Renal pelvis (tissue), 1 donor: ENCODE measurements at regions not wholly inside any gene's neighbourhood (a gene's known extent, or its start where the extent isn't known, plus 50 kb on each side); places are given as distances from the start of the nearest gene placed in this dataset.

ENCODE experiments used
- DNase-seq: peaks from one replicate; pipeline ENCODE4 v3.0.0-alpha.2; 2013

DNA sequence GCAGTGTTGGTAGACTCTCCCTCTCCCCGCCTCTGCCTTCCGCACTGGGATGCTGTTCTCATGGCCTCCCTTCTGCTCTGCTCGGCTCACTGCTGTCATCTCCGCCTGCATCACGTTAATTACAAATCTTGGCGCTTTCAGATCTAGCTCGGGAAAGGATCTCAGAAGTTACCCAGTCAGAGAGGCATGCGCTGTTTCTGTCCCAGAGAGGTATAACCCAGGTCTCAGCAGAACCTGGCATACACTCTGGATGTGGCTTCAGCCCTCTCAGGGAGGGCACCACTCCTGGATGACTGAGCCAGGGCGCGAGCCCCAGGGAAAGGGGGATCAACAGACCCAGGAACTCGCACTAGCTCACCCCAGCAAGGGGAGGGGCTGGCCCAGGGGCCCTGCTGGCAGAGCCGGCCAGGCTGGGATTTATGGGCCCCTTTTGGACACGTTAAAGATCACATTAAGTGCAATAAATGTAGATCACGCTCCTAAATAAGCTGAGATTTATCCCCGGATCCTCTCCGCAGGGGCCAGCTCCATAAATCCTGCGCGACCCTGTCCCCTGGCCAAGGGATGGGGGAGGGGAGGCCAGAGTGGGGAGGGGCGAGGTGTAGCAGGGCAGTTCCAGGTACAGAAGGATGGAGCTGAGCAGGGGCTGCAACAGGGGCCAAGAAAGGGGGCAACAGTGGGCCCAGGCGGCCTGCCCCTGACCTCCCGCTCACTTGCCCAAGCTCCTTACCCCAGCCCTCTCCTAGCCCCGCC lies 101.3 kb upstream of the ZBTB40 start:
- DNase-seq = peak; percentile 70

DNA sequence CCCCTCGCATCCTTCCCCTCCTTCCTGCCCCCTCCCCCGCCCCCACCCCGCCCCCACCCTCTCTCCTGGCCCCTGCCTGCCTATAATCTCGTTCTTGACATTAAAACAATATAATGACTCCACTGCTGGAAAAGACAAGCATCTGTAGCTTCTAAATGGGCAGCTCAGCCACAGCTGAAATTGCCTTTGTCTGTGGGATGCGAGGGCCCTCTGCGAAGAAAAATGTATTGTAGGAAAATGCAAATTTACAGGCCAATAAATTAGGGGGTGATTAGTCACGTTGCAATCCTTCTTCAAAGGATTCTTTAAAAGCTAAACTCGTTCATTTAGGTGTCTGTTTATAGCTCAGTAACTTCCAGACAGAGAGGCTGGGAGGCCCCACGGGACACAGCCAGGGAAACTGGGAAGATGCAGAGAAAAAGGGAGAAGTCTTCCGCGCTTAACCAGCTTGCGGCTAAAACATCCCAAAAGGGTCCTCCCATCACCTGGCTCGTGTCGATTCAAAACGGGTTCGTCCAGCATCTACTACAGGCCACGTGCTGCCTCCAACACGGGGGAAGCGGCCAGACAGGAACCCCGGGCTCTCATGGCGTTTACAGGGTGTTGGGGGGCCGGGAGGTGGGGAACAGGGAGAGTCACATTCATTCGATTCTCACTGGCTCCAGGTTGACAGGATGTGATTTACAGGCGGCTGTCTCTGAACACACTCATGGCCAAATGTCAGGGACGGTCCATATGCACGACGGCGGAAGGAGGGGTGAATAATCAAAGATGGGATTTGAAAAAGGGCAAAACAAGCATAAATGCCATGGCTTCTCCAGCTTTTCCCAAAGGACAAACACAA lies 100.5 kb upstream of the ZBTB40 start:
- no peak for DNase-seq

DNA sequence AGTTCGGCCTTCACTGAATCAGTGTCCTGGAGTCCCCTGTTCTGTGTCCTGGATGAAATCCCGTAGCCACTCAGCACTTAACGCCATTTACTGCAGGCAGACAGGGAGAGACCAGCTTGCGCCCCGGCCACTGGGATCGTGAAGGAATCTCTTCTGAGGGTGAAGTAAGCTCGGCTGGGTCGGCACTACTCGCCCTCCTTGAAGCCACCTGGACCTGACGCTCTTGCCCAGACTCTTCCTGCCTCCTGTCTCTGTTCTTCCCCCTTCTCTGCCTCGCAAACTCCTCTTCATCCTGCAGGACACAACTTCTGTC lies 99.9 kb upstream of the ZBTB40 start:
- DNase-seq = no peak

- no peak for DNase-seq
Measured at GRCh38 chr1:22352355-22352754, 99.3 kb upstream of the ZBTB40 start.

GRCh38 chr1:22352896-22353295 lies 98.8 kb upstream of the ZBTB40 start:
- DNase-seq = no peak

- DNase-seq = no peak
Measured at GRCh38 chr1:22359427-22359826, 92.2 kb upstream of the ZBTB40 start.

- DNase-seq = no peak
Measured at GRCh38 chr1:22362626-22363402, 88.8 kb upstream of the ZBTB40 start.

DNA sequence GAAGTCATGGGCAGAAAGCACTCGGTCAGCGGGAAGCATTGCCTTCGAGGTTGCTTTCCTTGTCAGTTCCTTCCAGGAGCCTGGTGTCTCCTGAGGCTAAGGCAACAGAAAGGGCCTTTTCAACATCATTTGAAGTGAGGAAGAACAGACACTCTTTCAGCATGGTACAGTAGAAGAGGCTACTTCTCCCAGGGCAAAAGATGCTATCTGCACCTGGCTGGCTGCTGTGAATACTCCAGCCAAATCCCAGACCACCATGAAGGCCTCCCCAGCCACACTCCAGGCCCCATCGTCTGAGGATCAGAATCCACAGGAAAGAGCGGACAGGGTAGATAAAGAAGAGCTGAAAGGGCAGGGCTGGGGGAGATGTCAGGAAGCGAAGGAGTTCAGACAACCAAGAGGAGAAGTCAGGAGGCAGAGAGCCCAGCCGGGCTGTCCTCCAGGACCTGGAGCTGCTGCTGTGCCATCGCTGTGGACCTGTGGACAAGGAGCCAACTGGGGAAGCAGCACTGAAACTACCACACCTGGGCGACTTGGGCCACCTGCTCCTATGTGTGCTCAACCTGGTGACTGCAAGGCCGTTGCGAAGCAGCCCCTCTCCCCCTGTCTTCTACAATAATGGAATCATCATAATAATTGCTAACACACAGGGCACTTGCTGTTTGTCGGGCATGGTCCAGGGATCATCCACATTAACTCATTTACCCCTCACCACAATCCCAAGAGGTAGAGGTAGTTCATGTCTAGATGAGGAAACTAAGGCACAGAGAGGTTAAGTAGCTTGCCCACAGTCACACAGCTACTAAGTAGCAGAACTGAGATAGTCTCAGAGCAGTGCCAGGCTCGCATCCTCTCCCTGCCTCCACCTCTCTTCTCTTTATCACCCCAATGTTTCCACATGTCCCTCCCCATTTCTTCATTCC lies 88.0 kb upstream of the ZBTB40 start:
- no peak for DNase-seq

GRCh38 chr1:22364326-22364650 lies 87.4 kb upstream of the ZBTB40 start:
- DNase-seq = no peak

DNA sequence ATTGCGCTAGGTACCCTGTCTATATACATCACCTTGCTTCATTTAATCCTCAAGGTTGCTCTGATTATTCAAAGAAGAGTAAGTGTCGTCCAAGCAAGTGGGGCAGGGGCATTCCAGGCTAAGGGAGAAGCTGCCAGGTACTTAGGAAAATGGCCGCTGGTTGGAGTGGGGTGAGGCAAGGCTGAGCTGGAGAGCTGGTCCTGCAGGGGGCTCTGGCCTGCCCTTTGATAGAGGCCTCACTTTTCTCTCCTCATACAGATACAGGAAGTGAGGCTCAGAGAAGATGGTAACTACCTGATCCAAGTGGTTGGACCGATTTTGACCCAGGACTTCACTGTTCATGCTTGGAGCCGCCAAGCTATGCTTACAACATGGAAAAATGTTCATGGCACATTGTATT lies 86.9 kb upstream of the ZBTB40 start:
- no peak for DNase-seq

DNA sequence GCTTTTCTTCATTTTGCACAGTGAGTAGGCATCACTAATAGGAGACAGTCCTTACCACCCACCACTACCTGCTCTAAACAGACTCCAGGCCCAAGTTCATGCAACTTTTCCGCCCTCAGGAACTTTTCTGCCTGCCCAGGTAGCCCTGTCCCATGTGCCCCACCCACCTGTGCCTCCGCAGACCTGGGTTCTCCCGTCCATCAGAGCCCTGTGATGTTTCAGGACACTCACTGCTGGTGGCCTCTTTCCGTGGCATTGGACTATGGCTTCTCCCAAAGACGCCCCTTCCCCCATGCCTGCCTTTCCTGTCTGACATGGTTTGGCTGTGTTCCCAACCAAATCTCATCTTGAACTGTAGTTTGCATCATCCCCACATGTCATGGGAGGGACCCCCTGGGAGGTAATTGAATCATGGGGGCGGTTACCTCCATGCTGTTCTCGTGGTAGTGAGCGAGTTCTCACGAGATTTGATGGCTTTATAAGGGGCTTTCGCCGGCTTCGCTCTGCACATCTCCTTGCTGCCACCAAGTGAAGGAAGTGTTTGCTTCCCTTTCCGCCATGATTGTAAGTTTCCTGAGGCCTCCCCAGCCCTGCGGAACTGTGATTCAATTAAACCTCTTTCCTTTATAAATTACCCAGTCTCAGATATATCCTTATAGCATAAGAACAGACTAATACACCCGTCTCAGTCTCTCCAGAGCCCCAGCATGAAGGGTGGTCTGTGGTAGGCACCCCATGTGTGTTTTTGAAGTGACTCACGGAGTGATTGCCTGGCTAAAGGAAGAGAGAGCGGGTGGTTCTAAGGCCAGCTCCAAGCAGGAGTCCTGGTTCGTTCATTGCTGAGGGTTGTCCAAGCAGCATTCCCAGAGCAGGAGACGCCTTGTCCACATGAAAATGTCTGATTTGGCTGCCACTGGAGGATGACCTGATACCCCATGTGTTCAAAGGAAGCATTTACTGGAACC lies 86.0 kb upstream of the ZBTB40 start:
- DNase-seq = no peak

DNA sequence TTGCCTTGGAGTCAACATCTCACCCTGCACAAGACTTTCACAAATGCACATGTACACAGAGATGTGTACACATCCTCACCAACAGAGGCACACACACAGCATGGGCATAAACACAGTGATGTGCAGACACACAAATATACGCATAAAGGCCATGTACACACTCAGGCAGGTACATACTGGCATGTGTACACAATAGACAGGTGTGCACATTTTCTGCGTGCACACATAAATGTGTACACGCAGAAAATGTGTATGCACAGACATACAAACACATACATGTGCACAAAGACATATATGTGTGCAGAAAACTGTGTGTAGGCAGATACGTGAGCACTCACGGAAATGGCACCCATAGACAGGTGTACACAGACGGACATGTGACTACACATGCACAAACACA lies 85.3 kb upstream of the ZBTB40 start:
- DNase-seq = no peak

- no peak for DNase-seq
Measured at GRCh38 chr1:22368125-22368524, 83.5 kb upstream of the ZBTB40 start.

- no peak for DNase-seq
Measured at GRCh38 chr1:22369294-22370189, 82.1 kb upstream of the ZBTB40 start.

GRCh38 chr1:22370190-22370498 lies 81.5 kb upstream of the ZBTB40 start:
- no peak for DNase-seq

DNA sequence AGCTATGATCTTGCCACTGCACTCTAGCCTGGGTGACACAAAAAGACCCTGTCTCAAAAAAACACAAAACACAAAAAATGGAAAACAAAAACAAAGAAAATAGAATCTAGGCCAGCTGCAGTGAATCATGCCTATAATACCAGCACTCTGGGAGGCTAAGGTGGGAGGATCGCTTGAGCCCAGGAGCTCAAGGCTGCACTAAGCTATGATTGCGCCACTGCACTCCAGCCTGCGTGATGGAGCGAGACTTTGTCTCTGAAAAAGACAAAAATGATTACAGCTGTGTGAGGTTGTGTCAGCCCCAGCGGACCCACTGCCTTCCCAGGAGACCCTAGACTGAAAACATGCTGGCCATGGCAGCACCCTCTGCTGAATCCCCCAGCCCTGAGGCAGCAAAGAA lies 80.2 kb upstream of the ZBTB40 start:
- no peak for DNase-seq

DNA sequence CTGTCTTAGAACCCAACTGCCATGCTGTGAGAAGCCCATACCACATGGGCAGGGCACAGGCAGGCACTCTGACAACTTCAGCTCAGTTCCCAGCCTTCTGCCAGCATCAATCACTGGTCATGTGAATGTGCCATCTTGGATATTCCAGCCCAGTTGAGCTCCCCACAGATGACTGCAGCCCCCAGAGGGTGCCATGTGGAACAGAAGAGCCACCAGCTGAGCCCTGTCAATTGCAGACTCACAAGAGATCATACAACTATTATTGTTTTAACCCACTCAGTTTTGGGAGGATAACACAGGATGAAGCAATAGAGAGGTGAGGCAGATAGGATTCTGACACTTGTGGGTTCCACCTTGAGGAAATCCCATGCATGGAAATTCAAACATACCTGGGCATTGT lies 78.4 kb upstream of the ZBTB40 start:
- no peak for DNase-seq

DNA sequence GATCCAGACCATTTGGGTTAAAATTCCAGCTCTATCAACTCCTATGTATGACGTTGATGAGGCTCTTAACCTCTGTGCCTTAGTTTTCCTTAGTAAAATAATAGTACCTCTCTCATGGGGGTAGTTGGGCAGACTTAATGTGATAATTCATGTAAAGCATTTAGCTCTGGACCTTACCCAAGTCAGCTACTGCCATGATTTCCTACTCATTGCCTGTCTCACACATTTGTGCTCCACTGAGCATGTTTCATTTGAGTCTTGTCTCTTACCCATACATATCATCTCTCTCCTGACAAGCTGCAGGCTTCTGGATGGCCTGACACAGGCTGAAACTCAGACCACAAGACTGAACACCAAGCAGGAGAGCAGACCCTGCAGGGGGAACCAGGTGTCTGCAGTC lies 77.7 kb upstream of the ZBTB40 start:
- no peak for DNase-seq

DNA sequence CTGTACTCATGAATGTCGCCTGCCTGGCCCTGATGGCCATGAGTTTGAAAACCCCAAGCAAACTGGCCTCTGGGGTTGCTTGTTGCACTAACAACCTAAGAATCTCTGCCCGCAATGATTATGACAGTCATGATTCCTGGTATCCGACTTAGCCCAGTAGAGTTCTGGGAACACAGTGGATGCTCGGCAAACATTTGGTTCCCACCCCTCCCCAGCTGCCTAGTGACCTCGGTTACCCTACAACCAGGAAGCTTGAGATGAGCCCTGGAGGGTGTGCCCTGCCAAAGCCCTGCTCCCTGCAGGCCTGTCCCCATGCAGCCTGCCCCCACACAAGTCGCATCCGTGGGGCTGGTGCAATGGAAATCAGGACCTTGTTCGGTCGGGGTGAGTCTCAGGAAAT lies 76.0 kb upstream of the ZBTB40 start:
- no peak for DNase-seq

DNA sequence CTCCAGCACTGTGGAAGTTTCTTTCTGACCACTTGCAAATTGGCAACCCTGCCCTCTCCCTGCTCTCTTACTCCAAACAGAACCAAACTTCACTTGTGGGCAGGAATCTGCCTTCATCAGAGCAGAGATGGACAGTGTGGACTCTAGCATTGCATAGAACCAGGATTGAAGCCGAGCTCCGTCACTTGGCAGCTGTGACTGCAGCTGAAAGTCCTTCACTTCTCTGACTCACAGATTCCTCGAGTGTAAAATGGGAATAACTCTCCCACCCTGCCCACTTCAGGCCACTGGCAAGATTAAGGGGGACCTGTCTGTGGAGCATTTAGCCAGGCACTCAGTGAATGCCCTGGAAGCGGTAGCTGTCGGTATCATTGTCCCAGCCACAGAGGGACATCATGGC lies 75.7 kb upstream of the ZBTB40 start:
- DNase-seq = no peak
